Pancreas (tissue), 10 donors: ENCODE measurements at regions not wholly inside any gene's neighbourhood (a gene's known extent, or its start where the extent isn't known, plus 50 kb on each side); places are given as distances from the start of the nearest gene placed in this dataset.
"Not testable (repeated sequence)": the region's sequence is repeated elsewhere in the genome, so short reads cannot be mapped to it uniquely, and the experiment has no call there.

Source experiments
- ATAC-seq, 4 donors: fragments of 200-7000 bp; cut with Tn5 transposase; one replicate each; pipeline versions ENCODE4 v1.8.0 to v1.9.1; 2020; ENCODE audit warnings: mild to moderate bottlenecking in 4 of 4, moderate library complexity in 4 of 4
- DNase-seq, 6 donors: peaks; one replicate each; pipeline ENCODE4 v3.0.0-alpha.2; 2020
- FAIRE-seq: peaks from 2 replicates; lab custom pipeline; 2012; peaks lifted over from hg19 to GRCh38; lab: Jason Lieb, UNC
- H3K27ac ChIP-seq, 4 donors: fragments of 200-600 bp; sonication (generic); 1 replicate in 3 of 4; 2 replicates in 1 of 4; pipeline versions ENCODE4 v1.5.0 to v1.8.0; 2020
- H3K27me3 ChIP-seq, 4 donors: fragments of 200-600 bp; one replicate each; pipeline ENCODE4 v1.8.0; 2021
- H3K36me3 ChIP-seq, 3 donors: fragments of 200-600 bp; sonication (generic) in 1 of 3; one replicate each; pipeline versions ENCODE4 v1.5.0 to v1.8.0; 2020 to 2021
- H3K4me1 ChIP-seq, 3 donors: fragments of 200-600 bp; one replicate each; pipeline ENCODE4 v1.8.0; 2021
- H3K4me3 ChIP-seq, 4 donors: fragments of 200-600 bp; sonication (generic) in 2 of 4; one replicate each; pipeline versions ENCODE4 v1.5.0 to v1.8.0; 2020 to 2021
- H3K9me3 ChIP-seq, 4 donors: fragments of 200-600 bp; one replicate each; pipeline ENCODE4 v1.8.0; 2021
- WGBS, 2 donors: extraction: QIAGEN DNeasy Blood & Tissue Kit; methylation state at CpG; one replicate each; pipeline ENCODE4 v1.1.7; 2013; 5-methylcytosine and 5-hydroxymethylcytosine counted together
- intact Hi-C, 3 donors: fragments of 100-400 bp; cut with DNase I; formaldehyde crosslinking; loops; one replicate each; pipeline versions ENCODE4 v1.11.1 to v1.14.2; 2022
- TF ChIP-seq, protein P1 (sequence below), 4 donors: fragments of 200-600 bp; sonication (generic) in 3 of 4; IDR thresholded peaks; one replicate each; pipeline versions ENCODE4 v1.5.0 to v1.8.0; 2021; ENCODE audit warnings: antibody characterized with exemption in 4 of 4
- donor health status: healthy with polysubstance abuse.
- donor health status: DM: no; HTN: no; CAD: no; lungs with moderate emphysema.
- donor health status: DM: no; HTN: no; CAD: no.
- donor health status: control.
- donor health status: control.
- donor health status: Bipolar disorder and iron deficiency.
- donor health status: DM: yes; HTN: yes; CAD: no.
- donor health status: DM: no; HTN: no; CAD: no.
- donor health status: DM: no; HTN: no; CAD: no.
- donor health status: DM: yes; HTN: yes; CAD: no.

DNA sequence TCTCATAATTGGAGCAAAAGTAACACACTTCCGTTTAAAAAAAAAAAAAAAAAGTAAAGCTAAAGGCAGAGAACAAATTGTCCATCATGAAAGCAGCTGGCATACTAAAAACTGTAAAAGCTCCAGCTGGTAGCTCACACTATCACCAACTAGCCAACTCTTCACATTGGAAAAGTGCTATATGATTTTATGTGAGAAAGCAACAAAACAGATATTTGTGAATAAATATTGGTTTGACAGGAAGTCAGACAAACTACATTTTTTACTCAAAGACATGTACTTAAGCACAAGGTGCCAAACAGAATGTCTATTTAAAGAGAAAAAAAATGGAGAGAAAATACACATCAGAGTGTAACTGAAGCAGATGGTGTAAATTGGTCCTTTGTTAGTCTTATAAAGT lies 231.2 kb upstream of the CADM2 start:
- ATAC-seq = no peak
- TF ChIP-seq, protein P1, sequence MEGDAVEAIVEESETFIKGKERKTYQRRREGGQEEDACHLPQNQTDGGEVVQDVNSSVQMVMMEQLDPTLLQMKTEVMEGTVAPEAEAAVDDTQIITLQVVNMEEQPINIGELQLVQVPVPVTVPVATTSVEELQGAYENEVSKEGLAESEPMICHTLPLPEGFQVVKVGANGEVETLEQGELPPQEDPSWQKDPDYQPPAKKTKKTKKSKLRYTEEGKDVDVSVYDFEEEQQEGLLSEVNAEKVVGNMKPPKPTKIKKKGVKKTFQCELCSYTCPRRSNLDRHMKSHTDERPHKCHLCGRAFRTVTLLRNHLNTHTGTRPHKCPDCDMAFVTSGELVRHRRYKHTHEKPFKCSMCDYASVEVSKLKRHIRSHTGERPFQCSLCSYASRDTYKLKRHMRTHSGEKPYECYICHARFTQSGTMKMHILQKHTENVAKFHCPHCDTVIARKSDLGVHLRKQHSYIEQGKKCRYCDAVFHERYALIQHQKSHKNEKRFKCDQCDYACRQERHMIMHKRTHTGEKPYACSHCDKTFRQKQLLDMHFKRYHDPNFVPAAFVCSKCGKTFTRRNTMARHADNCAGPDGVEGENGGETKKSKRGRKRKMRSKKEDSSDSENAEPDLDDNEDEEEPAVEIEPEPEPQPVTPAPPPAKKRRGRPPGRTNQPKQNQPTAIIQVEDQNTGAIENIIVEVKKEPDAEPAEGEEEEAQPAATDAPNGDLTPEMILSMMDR (IDR thresholded peaks at IDR 0.05) = no peak
- Histone ChIP-seq H3K36me3 (no peaks in the 10 kb centered on the region), H3K4me3 (no peak overlapping the region), H3K9me3 (no peaks in the 10 kb centered on the region), H3K4me1 (no peaks in the 10 kb centered on the region), H3K27ac (no peak overlapping the region), H3K27me3 (peaks cover 0 to 3% (median 0%) of the 10 kb centered on the region in 4 donors)
- WGBS, 2 donors = 42 to 45% methylated on average over 1 of the region's 1 CpG
- DNase-seq = no peak
- intact Hi-C loops = no loop called here
- FAIRE-seq = no peak

- WGBS, 2 donors = 67 to 78% methylated on average over 1 of the region's 1 CpG
- H3K36me3 ChIP-seq, H3K27ac ChIP-seq, H3K4me3 ChIP-seq, FAIRE-seq, H3K4me1 ChIP-seq, ATAC-seq, H3K27me3 ChIP-seq, DNase-seq, H3K9me3 ChIP-seq, intact Hi-C loops: not testable (repeated sequence)
These were observed 224.1 kb upstream of the CADM2 start for GRCh38 chr3:84734731-84735130.

DNA sequence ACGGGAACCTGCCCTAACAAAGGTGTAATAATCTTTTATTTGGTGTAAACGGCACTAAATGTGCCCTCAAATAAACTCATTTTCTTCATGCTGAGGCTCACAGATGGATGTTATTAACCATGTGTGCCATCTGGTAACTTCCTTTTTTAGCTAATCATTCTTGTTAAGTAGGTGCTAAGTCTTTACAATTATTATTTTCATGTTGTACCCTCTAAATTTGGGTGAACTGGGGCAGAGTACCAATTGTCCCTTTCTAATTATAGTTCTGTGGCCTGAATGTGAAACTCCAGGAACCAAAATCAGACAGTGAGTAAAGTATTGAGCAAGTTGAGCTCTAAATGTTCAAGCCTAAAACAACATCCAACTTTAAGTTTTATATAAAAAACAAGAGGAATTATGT lies 220.7 kb upstream of the CADM2 start:
- ATAC-seq (no peak), FAIRE-seq (no peak), DNase-seq (no peak)
- Histone ChIP-seq H3K27me3 (no peaks in the 10 kb centered on the region), H3K9me3 (no peaks in the 10 kb centered on the region), H3K27ac (no peak overlapping the region), H3K4me3 (no peak overlapping the region), H3K36me3 (no peaks in the 10 kb centered on the region), H3K4me1 (no peaks in the 10 kb centered on the region)
- TF ChIP-seq, protein P1 (IDR thresholded peaks at IDR 0.05) = no peak
- 23 to 24% methylated on average over 2 of the region's 2 CpGs for WGBS, 2 donors
- intact Hi-C loops = no loop called here

DNA sequence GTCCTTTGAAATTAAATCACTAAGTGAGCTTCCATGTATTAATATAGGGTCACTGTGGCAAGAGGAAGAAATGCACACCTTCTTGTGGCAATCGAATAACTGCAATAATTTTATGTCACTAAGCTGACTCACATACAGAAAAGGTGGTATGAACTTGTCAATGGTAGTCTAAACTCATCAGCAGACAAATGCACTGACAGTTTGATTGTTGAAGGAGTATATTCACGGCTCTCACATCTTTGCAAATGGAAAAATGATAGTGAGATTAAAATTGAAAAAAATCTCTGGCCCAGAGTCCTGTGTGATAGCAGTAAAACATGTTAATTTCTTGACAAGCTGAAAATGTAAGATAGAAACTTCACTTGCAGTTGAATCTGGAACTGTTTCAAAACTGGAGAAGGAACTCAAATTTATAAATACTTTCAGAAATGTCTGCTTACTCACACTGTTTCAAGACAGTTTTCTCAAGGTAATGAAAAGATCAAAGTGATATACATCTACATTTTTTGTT lies 215.8 kb upstream of the CADM2 start:
- 31 to 50% methylated on average over 2 of the region's 2 CpGs for WGBS, 2 donors
- intact Hi-C loops = no loop called here
- FAIRE-seq = no peak
- Histone ChIP-seq H3K27ac (no peak overlapping the region), H3K4me3 (no peak overlapping the region), H3K9me3 (no peaks in the 10 kb centered on the region), H3K27me3 (no peaks in the 10 kb centered on the region), H3K36me3 (no peaks in the 10 kb centered on the region), H3K4me1 (no peaks in the 10 kb centered on the region)
- TF ChIP-seq, protein P1 (IDR thresholded peaks at IDR 0.05) = no peak
- DNase-seq = no peak
- ATAC-seq = no peak

GRCh38 chr3:84744130-84744529 lies 214.7 kb upstream of the CADM2 start:
- DNase-seq = no peak
- no peaks in the 10 kb centered on the region for H3K36me3 ChIP-seq
- H3K4me1 ChIP-seq = no peaks in the 10 kb centered on the region
- no peaks in the 10 kb centered on the region for H3K9me3 ChIP-seq
- 54 to 74% methylated on average over 1 of the region's 1 CpG for WGBS, 2 donors
- ATAC-seq = no peak
- no peak overlapping the region for H3K27ac ChIP-seq
- intact Hi-C loops = no loop called here
- TF ChIP-seq, protein P1 (IDR thresholded peaks at IDR 0.05) = no peak
- FAIRE-seq = no peak
- no peaks in the 10 kb centered on the region for H3K27me3 ChIP-seq
- H3K4me3 ChIP-seq = no peak overlapping the region
